ENCODE measurements at regions not wholly inside any gene's neighbourhood (a gene's known extent, or its start where the extent isn't known, plus 50 kb on each side); places are given as distances from the start of the nearest gene placed in this dataset.
A peak's percentile ranks its signal among the peaks of the same experiment; 100 is the strongest.

- Histone ChIP-seq H3K27me3 (ENCODE audit: control insufficient read depth, insufficient read depth, low read length) (no peaks in the 10 kb centered on the region), H3K4me3 (ENCODE audit: low read depth, low read length) (no peak overlapping the region), H3K36me3 (ENCODE audit: control insufficient read depth, insufficient read depth, low read length) (no peaks in the 10 kb centered on the region)
- no peak for TF ChIP-seq CTCF (IDR thresholded peaks at IDR 0.05; ENCODE audit: insufficient read depth, low read length, severe bottlenecking)
- FAIRE-seq (peak; percentile 13), DNase-seq (ENCODE audit: low read depth) (no peak)
Measured at GRCh38 chr1:185537596-185537995, 196.6 kb upstream of the HMCN1 start.

- Histone ChIP-seq H3K27me3 (ENCODE audit: control insufficient read depth, insufficient read depth, low read length) (no peaks in the 10 kb centered on the region), H3K4me3 (ENCODE audit: low read depth, low read length) (no peak overlapping the region), H3K36me3 (ENCODE audit: control insufficient read depth, insufficient read depth, low read length) (no peaks in the 10 kb centered on the region)
- DNase-seq (ENCODE audit: low read depth) (no peak), FAIRE-seq (no peak)
- TF ChIP-seq CTCF (IDR thresholded peaks at IDR 0.05; ENCODE audit: insufficient read depth, low read length, severe bottlenecking), result no peak
Measured at GRCh38 chr1:185536165-185536920, 197.8 kb upstream of the HMCN1 start.

- TF ChIP-seq CTCF (IDR thresholded peaks at IDR 0.05; ENCODE audit: insufficient read depth, low read length, severe bottlenecking), result no peak
- no peaks in the 10 kb centered on the region for H3K36me3 ChIP-seq (ENCODE audit: control insufficient read depth, insufficient read depth, low read length)
- no peaks in the 10 kb centered on the region for H3K27me3 ChIP-seq (ENCODE audit: control insufficient read depth, insufficient read depth, low read length)
- no peak for DNase-seq (ENCODE audit: low read depth)
- no peak for FAIRE-seq
- H3K4me3 ChIP-seq (ENCODE audit: low read depth, low read length), result no peak overlapping the region
Measured at GRCh38 chr1:185535621-185536020, 198.6 kb upstream of the HMCN1 start.

GRCh38 chr1:185534801-185535200 is 199.4 kb upstream of the HMCN1 start:
- no peak overlapping the region for H3K4me3 ChIP-seq (ENCODE audit: low read depth, low read length)
- no peaks in the 10 kb centered on the region for H3K27me3 ChIP-seq (ENCODE audit: control insufficient read depth, insufficient read depth, low read length)
- no peak for TF ChIP-seq CTCF (IDR thresholded peaks at IDR 0.05; ENCODE audit: insufficient read depth, low read length, severe bottlenecking)
- H3K36me3 ChIP-seq (ENCODE audit: control insufficient read depth, insufficient read depth, low read length), result no peaks in the 10 kb centered on the region
- DNase-seq (ENCODE audit: low read depth), result peak; percentile 13
- FAIRE-seq, result no peak

GRCh38 chr1:185533596-185533995 is 200.6 kb upstream of the HMCN1 start:
- H3K27me3 ChIP-seq (ENCODE audit: control insufficient read depth, insufficient read depth, low read length), result no peaks in the 10 kb centered on the region
- DNase-seq (ENCODE audit: low read depth) (no peak), FAIRE-seq (no peak)
- no peaks in the 10 kb centered on the region for H3K36me3 ChIP-seq (ENCODE audit: control insufficient read depth, insufficient read depth, low read length)
- H3K4me3 ChIP-seq (ENCODE audit: low read depth, low read length), result no peak overlapping the region
- TF ChIP-seq CTCF (IDR thresholded peaks at IDR 0.05; ENCODE audit: insufficient read depth, low read length, severe bottlenecking), result no peak

GRCh38 chr1:185532856-185533255 is 201.3 kb upstream of the HMCN1 start:
- no peaks in the 10 kb centered on the region for H3K36me3 ChIP-seq (ENCODE audit: control insufficient read depth, insufficient read depth, low read length)
- FAIRE-seq (no peak), DNase-seq (ENCODE audit: low read depth) (no peak)
- no peak for TF ChIP-seq CTCF (IDR thresholded peaks at IDR 0.05; ENCODE audit: insufficient read depth, low read length, severe bottlenecking)
- H3K27me3 ChIP-seq (ENCODE audit: control insufficient read depth, insufficient read depth, low read length), result no peaks in the 10 kb centered on the region
- H3K4me3 ChIP-seq (ENCODE audit: low read depth, low read length), result no peak overlapping the region

Measured in bronchial epithelial cell (primary cell).